Suprapubic skin (tissue), 3 donors: ENCODE measurements at regions not wholly inside any gene's neighbourhood (a gene's known extent, or its start where the extent isn't known, plus 50 kb on each side); places are given as distances from the start of the nearest gene placed in this dataset.

Experiments
- EP300 ChIP-seq: sonication (generic); formaldehyde crosslinking; IDR thresholded peaks from one replicate; pipeline ENCODE4 v1.6.1; 2017; ENCODE audit warnings: antibody characterized with exemption
- POLR2A ChIP-seq, 2 donors: fragments of 450-650 bp; IDR thresholded peaks; one replicate each; pipeline ENCODE4 v1.6.1; 2017; ENCODE audit warnings: antibody characterized with exemption in 2 of 2, mild to moderate bottlenecking in 2 of 2, moderate library complexity in 2 of 2
- TF ChIP-seq, protein P1 (sequence below), 2 donors: fragments of 200-600 bp in 1 of 2; fragments of 450-650 bp in 1 of 2; sonication (generic) in 1 of 2; IDR thresholded peaks; one replicate each; pipeline ENCODE4 v1.5.1; 2016 to 2019; ENCODE audit warnings: antibody characterized with exemption in 2 of 2, mild to moderate bottlenecking in 1 of 2, moderate library complexity in 1 of 2

DNA sequence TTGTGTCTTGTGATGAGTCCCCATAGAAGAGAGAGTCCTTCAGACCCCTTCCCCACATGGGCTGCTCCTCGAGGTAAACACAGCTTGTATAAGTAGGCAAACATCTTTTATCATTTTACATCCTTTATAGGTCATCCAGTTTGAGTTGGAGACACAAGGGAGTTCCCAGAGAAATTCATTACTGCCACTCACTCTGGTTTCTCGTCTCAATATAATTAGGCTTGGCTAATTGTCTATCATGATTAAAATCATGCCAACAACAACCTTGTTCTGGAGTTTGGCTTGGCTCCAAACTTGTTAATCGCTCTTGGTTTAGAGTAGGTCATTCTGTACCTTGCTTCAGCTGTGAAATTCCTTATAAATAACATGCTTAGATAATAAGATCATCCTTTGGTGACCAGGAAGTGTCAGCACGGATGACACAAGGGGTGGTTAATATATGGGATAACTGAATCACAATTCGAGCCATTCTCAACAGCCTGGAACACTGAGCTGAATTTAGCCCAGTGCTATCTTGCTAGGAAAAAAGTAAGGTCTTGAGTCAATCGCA, 70.7 kb upstream of the DAB1 start:
- TF ChIP-seq POLR2A (IDR thresholded peaks at IDR 0.05) (no peak), EP300 (no peak)
- TF ChIP-seq, protein P1, sequence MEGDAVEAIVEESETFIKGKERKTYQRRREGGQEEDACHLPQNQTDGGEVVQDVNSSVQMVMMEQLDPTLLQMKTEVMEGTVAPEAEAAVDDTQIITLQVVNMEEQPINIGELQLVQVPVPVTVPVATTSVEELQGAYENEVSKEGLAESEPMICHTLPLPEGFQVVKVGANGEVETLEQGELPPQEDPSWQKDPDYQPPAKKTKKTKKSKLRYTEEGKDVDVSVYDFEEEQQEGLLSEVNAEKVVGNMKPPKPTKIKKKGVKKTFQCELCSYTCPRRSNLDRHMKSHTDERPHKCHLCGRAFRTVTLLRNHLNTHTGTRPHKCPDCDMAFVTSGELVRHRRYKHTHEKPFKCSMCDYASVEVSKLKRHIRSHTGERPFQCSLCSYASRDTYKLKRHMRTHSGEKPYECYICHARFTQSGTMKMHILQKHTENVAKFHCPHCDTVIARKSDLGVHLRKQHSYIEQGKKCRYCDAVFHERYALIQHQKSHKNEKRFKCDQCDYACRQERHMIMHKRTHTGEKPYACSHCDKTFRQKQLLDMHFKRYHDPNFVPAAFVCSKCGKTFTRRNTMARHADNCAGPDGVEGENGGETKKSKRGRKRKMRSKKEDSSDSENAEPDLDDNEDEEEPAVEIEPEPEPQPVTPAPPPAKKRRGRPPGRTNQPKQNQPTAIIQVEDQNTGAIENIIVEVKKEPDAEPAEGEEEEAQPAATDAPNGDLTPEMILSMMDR (IDR thresholded peaks at IDR 0.05) = no peak
